ENCODE measurements at regions not wholly inside any gene's neighbourhood (a gene's known extent, or its start where the extent isn't known, plus 50 kb on each side); places are given as distances from the start of the nearest gene placed in this dataset.

DNA sequence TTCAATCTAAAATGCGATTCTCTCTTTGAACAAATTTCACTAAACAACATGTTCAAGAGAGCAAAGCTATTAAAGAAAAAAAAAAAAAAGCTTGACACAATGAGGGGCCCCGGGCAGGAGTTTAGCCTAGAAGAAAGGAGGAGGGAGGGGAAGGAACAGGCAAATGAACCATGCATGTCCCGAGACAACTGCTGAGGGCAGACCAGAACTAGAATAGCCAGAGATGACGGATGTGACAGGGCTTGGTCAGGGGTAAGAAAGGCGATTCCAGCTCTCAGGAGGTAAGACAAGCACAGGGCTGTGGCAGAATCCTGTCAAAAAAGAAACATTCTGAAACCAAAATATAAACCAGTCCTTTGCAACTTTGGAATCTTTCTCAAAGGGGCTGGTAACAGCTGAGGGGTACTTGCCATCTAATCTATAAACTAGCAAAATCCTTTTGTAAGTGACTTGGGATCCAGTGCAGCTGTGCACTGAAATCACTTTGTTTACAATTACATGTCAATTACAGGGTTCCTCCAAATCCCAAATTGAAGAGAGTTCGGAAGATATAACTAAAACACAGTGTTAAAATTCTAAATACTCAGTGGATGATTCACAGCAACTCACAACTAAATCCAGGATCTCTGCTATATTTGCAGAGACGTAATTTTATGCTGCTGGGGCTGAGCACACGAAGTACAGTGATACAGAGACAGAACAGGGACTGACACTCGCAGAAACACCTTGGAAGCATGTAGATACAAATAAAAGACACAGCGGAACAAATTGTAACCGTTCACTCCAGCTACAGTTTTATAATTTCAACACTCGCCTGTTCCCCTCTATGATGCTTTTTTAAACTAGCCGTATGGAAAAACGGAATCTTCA is 567.4 kb upstream of the ZFHX3 start:
- no peak overlapping the region for H3K4me3 ChIP-seq (ENCODE audit: low read depth, low read length)

GRCh38 chr16:73614131-73614530 is 566.2 kb upstream of the ZFHX3 start:
- H3K4me3 ChIP-seq (ENCODE audit: low read depth, low read length) = no peak overlapping the region

- H3K4me3 ChIP-seq (ENCODE audit: low read depth, low read length) = no peak overlapping the region
Measured at GRCh38 chr16:73610605-73611156, 562.8 kb upstream of the ZFHX3 start.

- H3K4me3 ChIP-seq (ENCODE audit: low read depth, low read length) = no peak overlapping the region
Measured at GRCh38 chr16:73610160-73610559, 562.2 kb upstream of the ZFHX3 start.

- no peak overlapping the region for H3K4me3 ChIP-seq (ENCODE audit: low read depth, low read length)
Measured at GRCh38 chr16:73608911-73609310, 561.0 kb upstream of the ZFHX3 start.

DNA sequence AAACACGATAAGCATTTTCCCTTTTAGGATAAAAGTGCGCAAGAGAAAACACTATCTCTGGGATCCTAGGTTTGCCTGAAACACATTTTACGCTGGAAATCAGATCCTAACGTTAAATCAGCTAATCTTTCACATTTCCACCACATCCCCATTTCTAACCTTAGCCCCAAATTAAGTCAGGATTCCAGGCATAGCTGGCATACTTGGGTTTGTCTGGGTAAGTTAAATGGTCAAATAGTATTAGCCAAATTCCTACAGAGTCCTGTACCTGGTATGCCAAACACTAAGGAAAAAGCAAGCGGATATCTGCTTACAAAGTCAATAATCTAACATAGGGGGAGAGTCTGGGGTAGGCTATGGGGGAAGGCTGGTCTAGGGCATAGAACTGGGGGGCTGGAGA is 557.4 kb upstream of the ZFHX3 start:
- no peak overlapping the region for H3K4me3 ChIP-seq (ENCODE audit: low read depth, low read length)

DNA sequence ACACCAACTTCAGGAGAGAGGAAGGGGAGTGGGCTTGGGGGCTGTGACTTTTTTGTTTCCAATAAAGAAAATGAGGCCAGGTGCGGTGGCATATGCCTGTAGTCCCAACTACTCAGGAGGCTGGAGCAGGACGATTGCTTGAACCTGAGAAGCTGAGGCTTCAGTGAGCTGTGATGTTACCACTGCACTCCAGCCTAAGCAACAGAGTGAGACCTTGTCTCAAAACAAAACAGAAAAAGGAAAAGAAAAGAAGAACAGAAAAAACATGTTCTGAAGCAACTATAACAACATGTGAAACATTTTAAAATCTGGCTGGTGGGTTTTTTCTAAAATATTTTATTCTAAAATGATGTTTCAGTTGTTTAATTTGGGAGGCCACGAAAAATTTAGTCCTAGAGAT is 554.0 kb upstream of the ZFHX3 start:
- no peak overlapping the region for H3K4me3 ChIP-seq (ENCODE audit: low read depth, low read length)

- H3K4me3 ChIP-seq (ENCODE audit: low read depth, low read length) = no peak overlapping the region
Measured at GRCh38 chr16:73599870-73600269, 551.9 kb upstream of the ZFHX3 start.

DNA sequence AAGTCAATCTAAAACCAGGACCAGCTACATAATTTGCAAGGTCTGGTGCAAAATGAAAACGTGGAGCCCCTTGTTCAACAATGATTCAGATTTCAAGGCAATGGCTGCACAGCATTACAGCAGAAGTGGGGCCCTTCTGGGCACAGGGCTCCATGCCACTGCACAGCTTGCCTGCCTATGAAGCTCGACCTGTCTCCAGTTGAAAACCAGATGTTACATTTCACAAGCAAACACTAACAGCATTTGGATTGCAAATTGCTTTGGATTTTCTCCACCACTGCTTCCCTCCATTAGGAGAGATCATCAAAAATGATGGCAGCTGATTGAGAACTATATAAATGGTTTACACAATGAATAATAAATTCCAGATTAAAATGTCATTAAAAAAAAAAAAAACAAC is 551.4 kb upstream of the ZFHX3 start:
- no peak overlapping the region for H3K4me3 ChIP-seq (ENCODE audit: low read depth, low read length)

GRCh38 chr16:73584157-73584556 is 536.2 kb upstream of the ZFHX3 start:
- no peak overlapping the region for H3K4me3 ChIP-seq (ENCODE audit: low read depth, low read length)

DNA sequence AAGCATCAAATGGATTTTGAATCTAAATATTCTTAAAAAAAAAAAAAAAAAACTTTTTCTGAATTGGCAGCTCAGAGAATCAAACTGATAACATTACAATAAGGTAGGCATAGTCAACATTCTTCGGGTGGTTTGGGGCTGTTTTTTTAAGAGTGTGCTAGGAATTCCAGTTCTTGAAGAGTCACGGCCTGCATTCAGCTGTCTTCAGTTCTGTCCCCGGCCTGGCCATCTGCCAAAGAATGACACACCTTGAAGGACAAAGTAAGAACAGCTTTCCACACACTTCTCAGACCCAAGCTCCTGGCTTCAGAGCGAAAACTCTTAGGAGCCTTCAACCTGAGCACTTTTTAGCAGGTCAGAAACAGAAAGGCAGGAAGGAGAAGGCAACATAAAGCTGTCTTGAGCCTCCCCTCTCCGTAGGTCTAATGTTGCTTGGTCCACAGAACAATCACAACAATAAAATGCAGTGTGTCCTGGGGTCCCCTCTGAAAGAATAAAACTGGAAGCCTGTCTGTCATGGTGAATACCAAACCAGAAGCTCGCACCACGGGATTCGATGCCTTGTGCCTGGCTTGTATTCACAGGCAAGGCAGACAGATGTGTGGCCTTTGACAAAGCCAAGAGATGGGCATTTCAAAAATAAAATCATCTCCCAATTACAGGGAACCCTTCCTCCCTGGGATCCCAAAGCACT is 524.4 kb upstream of the ZFHX3 start:
- H3K4me3 ChIP-seq (ENCODE audit: low read depth, low read length) = no peak overlapping the region

GRCh38 chr16:73569266-73569980 is 521.5 kb upstream of the ZFHX3 start:
- no peak overlapping the region for H3K4me3 ChIP-seq (ENCODE audit: low read depth, low read length)

GRCh38 chr16:73568769-73569168 is 520.8 kb upstream of the ZFHX3 start:
- no peak overlapping the region for H3K4me3 ChIP-seq (ENCODE audit: low read depth, low read length)

DNA sequence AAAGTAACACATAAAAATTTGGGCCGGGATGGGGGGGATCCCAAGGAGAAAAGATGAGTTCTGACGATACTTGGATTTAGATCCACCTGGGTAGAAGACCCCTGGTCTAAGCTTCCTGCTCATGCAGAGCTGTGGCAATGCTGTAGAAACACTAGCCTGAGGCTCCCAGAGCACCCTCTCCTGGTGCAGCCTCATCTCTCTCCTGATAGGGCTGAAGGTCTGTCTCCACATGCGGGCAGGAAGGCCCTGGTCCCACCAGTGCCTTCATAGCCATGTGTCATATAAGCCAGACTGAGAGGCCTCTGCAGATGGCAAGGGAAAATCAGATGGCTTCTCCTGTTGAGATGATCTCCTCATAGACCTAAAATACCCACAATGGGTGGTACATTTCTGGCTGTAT is 518.0 kb upstream of the ZFHX3 start:
- H3K4me3 ChIP-seq (ENCODE audit: low read depth, low read length) = no peak overlapping the region

DNA sequence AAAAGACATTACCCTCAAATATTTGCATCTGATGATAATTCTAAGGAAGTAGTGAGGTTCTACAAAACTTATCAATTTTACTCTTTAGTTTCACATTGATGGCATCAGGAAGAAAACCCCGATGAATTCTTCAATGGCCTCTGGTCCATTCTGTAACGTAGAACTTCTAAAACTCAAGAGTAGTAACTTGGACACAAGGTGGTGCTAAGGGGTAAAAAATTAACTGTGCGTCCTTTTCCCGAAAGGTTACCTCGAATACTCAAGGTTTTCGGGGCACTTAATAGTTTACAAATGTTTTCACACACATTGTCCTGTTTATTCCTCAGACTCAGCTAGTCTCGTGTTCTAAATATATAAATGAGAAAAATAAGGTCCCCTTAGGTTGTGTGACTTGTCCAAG is 517.3 kb upstream of the ZFHX3 start:
- H3K4me3 ChIP-seq (ENCODE audit: low read depth, low read length) = no peak overlapping the region

DNA sequence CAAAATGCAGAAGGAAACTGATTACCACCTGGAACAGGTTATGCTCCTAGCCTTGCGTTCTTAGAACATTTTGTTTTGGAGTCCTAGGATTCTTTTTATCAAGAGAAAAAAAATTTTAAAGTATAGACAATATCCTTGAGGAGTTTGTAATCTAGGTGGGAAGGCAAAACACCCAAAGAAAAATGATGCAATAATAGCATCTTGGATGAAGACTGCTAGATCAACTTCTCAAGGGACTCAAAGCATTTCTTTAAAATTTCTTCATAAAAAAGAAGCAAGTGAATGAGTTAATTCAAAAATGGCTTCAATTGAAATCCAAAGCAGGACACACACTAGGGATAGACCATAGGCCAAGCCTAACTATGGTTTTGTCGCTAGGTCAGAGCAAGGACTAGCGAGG is 515.8 kb upstream of the ZFHX3 start:
- H3K4me3 ChIP-seq (ENCODE audit: low read depth, low read length) = no peak overlapping the region

GRCh38 chr16:73560497-73560896 is 512.6 kb upstream of the ZFHX3 start:
- H3K4me3 ChIP-seq (ENCODE audit: low read depth, low read length) = no peak overlapping the region

DNA sequence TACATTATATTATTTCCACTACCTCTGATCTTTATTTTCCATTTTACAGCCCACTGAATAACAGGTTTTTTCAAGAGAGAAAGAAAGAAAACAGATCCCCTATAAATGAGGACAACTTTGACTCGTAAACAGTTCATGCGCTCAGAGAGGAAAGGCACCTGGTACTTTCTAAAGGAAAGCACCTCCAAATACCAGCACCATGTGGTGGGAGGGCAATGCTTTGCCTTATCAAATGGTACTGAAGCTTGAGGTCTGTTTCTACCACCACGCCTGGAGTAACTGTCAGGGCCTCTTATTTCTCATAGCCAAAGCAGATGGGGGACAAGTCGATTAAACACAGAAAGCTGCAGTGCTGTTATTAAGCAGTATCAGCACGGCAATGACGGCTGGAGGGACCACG is 510.3 kb upstream of the ZFHX3 start:
- H3K4me3 ChIP-seq (ENCODE audit: low read depth, low read length) = no peak overlapping the region

GRCh38 chr16:73553941-73554660 is 506.2 kb upstream of the ZFHX3 start:
- no peak overlapping the region for H3K4me3 ChIP-seq (ENCODE audit: low read depth, low read length)

- no peak overlapping the region for H3K4me3 ChIP-seq (ENCODE audit: low read depth, low read length)
Measured at GRCh38 chr16:73549984-73550631, 502.2 kb upstream of the ZFHX3 start.
